ENCODE measurements at regions not wholly inside any gene's neighbourhood (a gene's known extent, or its start where the extent isn't known, plus 50 kb on each side); places are given as distances from the start of the nearest gene placed in this dataset.
A peak's percentile ranks its signal among the peaks of the same experiment; 100 is the strongest.

DNA sequence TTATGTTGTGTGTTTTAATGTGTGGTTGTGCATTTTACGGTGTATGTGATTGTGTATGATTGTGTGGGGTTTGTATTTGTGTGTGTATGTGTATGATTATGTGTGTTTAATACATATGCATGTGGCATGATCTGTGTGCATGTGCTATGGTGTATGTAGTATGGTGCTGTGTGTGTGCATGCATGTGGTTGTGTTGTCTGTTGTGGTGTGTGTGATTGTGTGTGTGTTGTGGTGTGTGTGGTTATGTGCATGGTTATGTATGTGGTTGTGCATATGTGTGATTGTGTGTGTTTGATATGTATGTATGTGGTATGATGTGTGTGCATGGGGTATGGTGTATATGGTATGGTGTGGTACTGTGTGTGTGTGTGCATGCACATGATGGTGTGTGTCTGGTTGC lies 148.1 kb upstream of the AGAP1 start:
- DNase-seq (ENCODE audit: low read depth in 2 of 2): no peak
- H3K4me3 ChIP-seq (replicated peaks in 1 of 2; ENCODE audit: low read depth in 2 of 2, low read length in 2 of 2): no peak overlapping the region
- TF ChIP-seq, protein P1, sequence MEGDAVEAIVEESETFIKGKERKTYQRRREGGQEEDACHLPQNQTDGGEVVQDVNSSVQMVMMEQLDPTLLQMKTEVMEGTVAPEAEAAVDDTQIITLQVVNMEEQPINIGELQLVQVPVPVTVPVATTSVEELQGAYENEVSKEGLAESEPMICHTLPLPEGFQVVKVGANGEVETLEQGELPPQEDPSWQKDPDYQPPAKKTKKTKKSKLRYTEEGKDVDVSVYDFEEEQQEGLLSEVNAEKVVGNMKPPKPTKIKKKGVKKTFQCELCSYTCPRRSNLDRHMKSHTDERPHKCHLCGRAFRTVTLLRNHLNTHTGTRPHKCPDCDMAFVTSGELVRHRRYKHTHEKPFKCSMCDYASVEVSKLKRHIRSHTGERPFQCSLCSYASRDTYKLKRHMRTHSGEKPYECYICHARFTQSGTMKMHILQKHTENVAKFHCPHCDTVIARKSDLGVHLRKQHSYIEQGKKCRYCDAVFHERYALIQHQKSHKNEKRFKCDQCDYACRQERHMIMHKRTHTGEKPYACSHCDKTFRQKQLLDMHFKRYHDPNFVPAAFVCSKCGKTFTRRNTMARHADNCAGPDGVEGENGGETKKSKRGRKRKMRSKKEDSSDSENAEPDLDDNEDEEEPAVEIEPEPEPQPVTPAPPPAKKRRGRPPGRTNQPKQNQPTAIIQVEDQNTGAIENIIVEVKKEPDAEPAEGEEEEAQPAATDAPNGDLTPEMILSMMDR (IDR thresholded peaks at IDR 0.05; ENCODE audit: low read depth, low read length): no peak

DNA sequence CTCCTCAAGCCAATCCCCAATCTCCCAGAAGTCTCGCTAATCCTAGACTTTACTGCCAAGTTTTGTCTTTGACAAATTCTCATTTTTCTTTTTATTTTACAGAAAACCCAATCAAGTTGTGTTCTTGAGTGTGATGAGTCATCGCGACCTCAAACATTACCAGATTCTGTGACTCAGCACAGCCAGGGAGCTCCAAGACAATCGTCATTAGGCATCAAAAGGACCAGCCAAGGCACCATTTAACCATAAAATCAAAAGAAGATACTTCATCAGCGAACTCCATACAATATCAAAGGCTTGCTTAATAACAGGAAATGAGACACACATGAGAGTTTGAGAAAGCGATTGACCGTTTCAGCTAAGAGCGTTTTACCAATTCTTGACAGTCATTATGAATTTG lies 146.2 kb upstream of the AGAP1 start:
- peak; percentile 42 to 87 for DNase-seq (ENCODE audit: low read depth in 2 of 2)

DNA sequence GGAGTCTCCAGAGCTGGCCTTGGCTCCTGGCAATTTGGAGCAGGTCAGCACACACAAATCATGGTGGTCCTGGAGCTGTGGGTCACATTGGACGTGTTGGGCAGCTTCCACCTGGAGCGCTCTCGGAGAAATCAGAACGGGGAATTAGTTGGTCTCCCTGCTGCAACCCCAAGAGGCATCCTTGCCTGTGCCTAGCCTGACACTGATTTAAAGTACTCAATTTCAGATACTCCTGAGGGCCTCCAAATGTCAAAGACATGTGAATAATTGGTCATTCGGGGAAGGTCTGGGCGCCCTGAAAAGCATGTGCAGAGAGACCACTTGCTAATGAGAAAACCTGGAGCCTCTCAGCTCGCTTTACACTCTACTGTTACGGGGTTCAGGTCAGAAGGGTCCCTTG lies 145.5 kb upstream of the AGAP1 start:
- TF ChIP-seq, protein P1 (IDR thresholded peaks at IDR 0.05; ENCODE audit: low read depth, low read length): no peak
- DNase-seq (ENCODE audit: low read depth in 2 of 2): no peak
- H3K4me3 ChIP-seq (replicated peaks in 1 of 2; ENCODE audit: low read depth in 2 of 2, low read length in 2 of 2): no peak overlapping the region

More for the DNA sequence above, 146.2 kb upstream of the AGAP1 start:
- H3K4me3 ChIP-seq (replicated peaks in 1 of 2; ENCODE audit: low read depth in 2 of 2, low read length in 2 of 2): no peak overlapping the region
- TF ChIP-seq, protein P1 (IDR thresholded peaks at IDR 0.05; ENCODE audit: low read depth, low read length): no peak

DNA sequence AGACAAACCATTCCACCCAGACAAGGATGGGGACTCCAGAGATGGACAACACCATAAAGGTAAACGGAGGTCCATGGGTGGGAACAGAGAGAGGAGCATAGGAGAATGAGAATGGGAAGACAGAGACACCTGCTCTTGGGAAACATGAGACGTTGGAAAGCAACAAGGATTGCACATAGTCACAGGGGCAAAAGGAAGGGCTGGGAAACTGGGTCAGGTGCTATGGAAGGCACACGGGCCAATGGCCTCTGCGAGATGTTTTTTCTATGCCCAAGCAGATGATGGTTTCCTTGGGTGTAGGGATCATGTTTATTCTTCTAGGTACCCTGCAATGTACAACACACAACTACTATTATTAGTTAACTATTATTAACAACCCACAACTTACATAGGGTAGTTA lies 143.6 kb upstream of the AGAP1 start:
- DNase-seq (ENCODE audit: low read depth in 2 of 2): no peak
- TF ChIP-seq, protein P1 (IDR thresholded peaks at IDR 0.05; ENCODE audit: low read depth, low read length): no peak
- no peak overlapping the region for H3K4me3 ChIP-seq (replicated peaks in 1 of 2; ENCODE audit: low read depth in 2 of 2, low read length in 2 of 2)

DNA sequence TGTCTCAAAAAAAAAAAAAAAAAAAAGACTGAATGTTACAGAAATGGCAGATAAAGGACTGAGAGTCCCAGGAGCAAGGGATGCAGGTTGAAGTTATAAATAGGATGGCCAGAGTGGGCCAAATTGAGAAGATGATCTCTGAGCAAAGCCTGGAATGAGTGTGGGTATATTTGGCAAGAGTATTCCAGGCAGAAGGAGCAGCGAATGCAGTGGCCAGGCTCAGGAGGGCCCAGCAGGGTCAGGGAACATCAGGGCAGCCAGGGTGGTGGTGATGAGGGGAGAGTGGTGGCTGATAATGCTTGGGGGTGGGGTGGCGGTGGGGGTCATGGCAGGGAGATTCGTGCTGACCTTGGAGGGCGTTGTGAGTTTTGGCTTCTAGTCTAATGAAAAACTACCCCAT lies 141.3 kb upstream of the AGAP1 start:
- no peak overlapping the region for H3K4me3 ChIP-seq (replicated peaks in 1 of 2; ENCODE audit: low read depth in 2 of 2, low read length in 2 of 2)
- TF ChIP-seq, protein P1 (IDR thresholded peaks at IDR 0.05; ENCODE audit: low read depth, low read length): no peak
- no peak for DNase-seq (ENCODE audit: low read depth in 2 of 2)

DNA sequence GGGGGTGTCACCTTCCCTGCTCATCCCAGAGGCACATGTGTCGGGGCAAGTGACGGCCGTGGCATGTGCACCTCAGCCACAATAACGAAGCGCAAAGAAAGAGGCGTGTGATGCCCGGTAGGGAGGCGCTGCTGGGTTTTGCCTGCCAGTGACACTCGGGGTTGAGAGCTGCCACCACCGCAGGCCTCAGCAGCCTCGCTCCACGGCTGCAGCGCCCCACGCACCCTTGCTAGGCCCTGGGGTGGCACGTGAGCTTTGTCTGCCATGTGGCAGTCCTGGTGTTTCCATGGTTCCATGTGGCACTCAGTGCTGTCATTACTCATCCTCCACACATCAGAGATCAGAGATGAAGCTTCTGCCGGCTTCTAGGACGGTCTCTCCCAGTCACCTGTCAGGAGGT lies 136.0 kb upstream of the AGAP1 start:
- TF ChIP-seq, protein P1 (IDR thresholded peaks at IDR 0.05; ENCODE audit: low read depth, low read length): no peak

DNA sequence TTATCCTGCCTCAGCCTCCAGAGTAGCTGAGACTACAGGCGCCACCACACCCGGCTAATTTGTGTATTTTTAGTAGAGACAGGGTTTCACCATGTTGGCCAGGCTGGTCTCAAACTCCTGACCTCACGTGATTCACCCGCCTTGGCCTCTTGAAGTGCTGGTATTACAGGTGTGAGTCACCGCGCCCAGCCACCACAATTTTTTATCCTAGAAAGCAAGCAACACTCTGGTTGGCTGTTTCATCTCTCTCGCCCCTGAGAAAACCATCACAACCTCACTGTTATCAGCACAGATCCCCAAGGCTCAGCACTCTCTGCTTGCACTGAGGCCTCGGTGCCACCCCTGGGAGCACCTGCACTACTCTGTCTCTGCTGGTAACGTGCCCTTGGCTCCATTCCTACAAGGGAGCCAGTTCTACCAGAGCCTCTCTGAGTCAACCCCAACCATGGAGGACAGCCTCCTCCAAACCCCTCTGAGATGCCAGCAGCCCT lies 134.8 kb upstream of the AGAP1 start:
- peak in 1 of 2 donors; percentile 43 for DNase-seq (ENCODE audit: low read depth in 2 of 2)
- no peak overlapping the region for H3K4me3 ChIP-seq (replicated peaks in 1 of 2; ENCODE audit: low read depth in 2 of 2, low read length in 2 of 2)
- TF ChIP-seq, protein P1 (IDR thresholded peaks at IDR 0.05; ENCODE audit: low read depth, low read length): no peak

More for the DNA sequence above, 136.0 kb upstream of the AGAP1 start:
- H3K4me3 ChIP-seq (replicated peaks in 1 of 2; ENCODE audit: low read depth in 2 of 2, low read length in 2 of 2): no peak overlapping the region
- no peak for DNase-seq (ENCODE audit: low read depth in 2 of 2)

All from cardiac fibroblast (primary cell).